H1 (cell line): ENCODE measurements at regions not wholly inside any gene's neighbourhood (a gene's known extent, or its start where the extent isn't known, plus 50 kb on each side); places are given as distances from the start of the nearest gene placed in this dataset.
A peak's percentile ranks its signal among the peaks of the same experiment; 100 is the strongest.

Source experiments
- CTCF ChIA-PET: fragments of 300-600 bp; sonication (Branson Sonifier 250); formaldehyde crosslinking; loops from one replicate; lab custom pipeline; 2021; ENCODE audit not compliant: partially characterized antibody; lab: Charles Lee
- POLR2A ChIA-PET: fragments of 300-600 bp; sonication (Branson Sonifier 250); formaldehyde crosslinking; loops from one replicate; lab custom pipeline; 2021; ENCODE audit warnings: inconsistent platforms; ENCODE audit not compliant: partially characterized antibody; lab: Charles Lee
- DNase-seq, 2 experiments: peaks; one replicate each; pipeline versions ENCODE4 v3.0.0 to v3.0.0-alpha.2; 2010 to 2022; ENCODE audit warnings: low spot score in 2 of 2, low read depth in 1 of 2, mixed read lengths in 1 of 2
- FAIRE-seq: peaks from 2 replicates; lab custom pipeline; 2011; peaks lifted over from hg19 to GRCh38; lab: Jason Lieb, UNC
- H2AFZ ChIP-seq: 2 replicates; pipeline ENCODE4 v1.8.1; 2012; ENCODE audit warnings: low read length, inconsistent platforms
- H2AK5ac ChIP-seq: 2 replicates; pipeline ENCODE4 v1.6.1; 2013; ENCODE audit warnings: low read depth, low read length
- H2BK120ac ChIP-seq: replicated peaks from 2 replicates; pipeline ENCODE3; 2013; ENCODE audit warnings: low read depth, low read length, inconsistent platforms
- H2BK12ac ChIP-seq: 2 replicates; pipeline ENCODE4 v1.6.1; 2013; ENCODE audit warnings: low read depth, low read length
- H2BK15ac ChIP-seq: 2 replicates; pipeline ENCODE4 v1.6.1; 2013; ENCODE audit warnings: low read length
- H2BK20ac ChIP-seq: 2 replicates; pipeline ENCODE4 v1.6.1; 2013; ENCODE audit warnings: low read length
- H2BK5ac ChIP-seq: 2 replicates; pipeline ENCODE4 v1.6.1; 2013; ENCODE audit warnings: low read depth, low read length
- H3K14ac ChIP-seq: 2 replicates; pipeline ENCODE4 v1.6.1; 2013; ENCODE audit warnings: inconsistent platforms; ENCODE audit not compliant: insufficient read length
- H3K18ac ChIP-seq: 2 replicates; pipeline ENCODE4 v1.6.1; 2013; ENCODE audit warnings: low read length; ENCODE audit errors: extremely low read depth
- H3K23ac ChIP-seq: 2 replicates; pipeline ENCODE4 v1.6.1; 2013; ENCODE audit warnings: inconsistent platforms; ENCODE audit not compliant: insufficient read length
- H3K23me2 ChIP-seq: 2 replicates; pipeline ENCODE4 v1.6.1; 2013; ENCODE audit warnings: low read depth, low read length
- H3K27ac ChIP-seq: 2 replicates; pipeline ENCODE4 v1.6.1; 2011; ENCODE audit warnings: low read depth, low read length, inconsistent platforms
- H3K27me3 ChIP-seq, 4 experiments: replicated peaks in 1 of 4; 1 replicate in 1 of 4; 2 replicates in 3 of 4; pipeline versions ENCODE4 v1.6.1 to v1.8.1; 2011 to 2013; ENCODE audit warnings: low read length in 3 of 4, mild to moderate bottlenecking in 3 of 4, inconsistent platforms in 2 of 4, mixed read lengths in 2 of 4, moderate library complexity in 1 of 4; ENCODE audit not compliant: control insufficient read depth in 3 of 4, insufficient read depth in 3 of 4; ENCODE audit errors: extremely low read depth in 1 of 4
- H3K36me3 ChIP-seq, 4 experiments: 2 replicates each; pipeline versions ENCODE4 v1.6.1 to v1.8.1; 2011 to 2013; ENCODE audit warnings: mild to moderate bottlenecking in 4 of 4, low read length in 3 of 4, moderate library complexity in 2 of 4, control low read depth in 1 of 4, inconsistent platforms in 1 of 4; ENCODE audit not compliant: insufficient read depth in 4 of 4, control insufficient read depth in 2 of 4
- H3K4ac ChIP-seq: replicated peaks from 2 replicates; pipeline ENCODE3; 2013; ENCODE audit warnings: low read length, low read depth, mixed read lengths, inconsistent platforms; ENCODE audit not compliant: insufficient read length
- H3K4me1 ChIP-seq, 4 experiments: replicated peaks in 1 of 4; 1 replicate in 1 of 4; 2 replicates in 3 of 4; pipeline versions ENCODE4 v1.6.1 to v1.8.1; 2011 to 2013; ENCODE audit warnings: low read length in 3 of 4, inconsistent platforms in 2 of 4, mixed read lengths in 1 of 4; ENCODE audit not compliant: insufficient read depth in 4 of 4, control insufficient read depth in 3 of 4
- H3K4me2 ChIP-seq, 2 experiments: 2 replicates each; pipeline versions ENCODE4 v1.6.1 to v1.8.1; 2011 to 2013; ENCODE audit warnings: low read depth in 2 of 2, low read length in 2 of 2, control low read depth in 1 of 2, inconsistent platforms in 1 of 2, mild to moderate bottlenecking in 1 of 2; ENCODE audit not compliant: insufficient read depth in 1 of 2
- H3K4me3 ChIP-seq, 4 experiments: fragments of 200-600, 300-600 bp in 1 of 4; sonication (generic), shearing (Covaris generic), sonication (Bioruptor Twin) in 1 of 4; 2 replicates each; pipeline versions ENCODE4 v1.5.1 to v1.8.1; 2011 to 2016; ENCODE audit warnings: low read length in 4 of 4, low read depth in 3 of 4, control low read depth in 2 of 4, inconsistent platforms in 2 of 4, mild to moderate bottlenecking in 2 of 4, mixed read lengths in 1 of 4, moderate library complexity in 1 of 4; ENCODE audit not compliant: insufficient read depth in 2 of 4; ENCODE audit errors: extremely low read depth in 1 of 4
- H3K56ac ChIP-seq: replicated peaks from 2 replicates; pipeline ENCODE3; 2013; ENCODE audit warnings: low read depth, mild to moderate bottlenecking, mixed read lengths, low read length, inconsistent platforms; ENCODE audit not compliant: insufficient read length
- H3K79me1 ChIP-seq: 2 replicates; pipeline ENCODE4 v1.6.1; 2013; ENCODE audit warnings: low read depth, low read length, control low read depth
- H3K79me2 ChIP-seq, 2 experiments: 2 replicates each; pipeline versions ENCODE4 v1.6.1 to v1.8.1; 2012 to 2013; ENCODE audit warnings: low read length in 2 of 2, mild to moderate bottlenecking in 2 of 2, inconsistent platforms in 1 of 2; ENCODE audit not compliant: insufficient read depth in 2 of 2, control insufficient read depth in 1 of 2
- H3K9ac ChIP-seq, 4 experiments: replicated peaks in 1 of 4; 1 replicate in 1 of 4; 2 replicates in 3 of 4; pipeline versions ENCODE4 v1.6.1 to v1.8.1; 2011 to 2013; ENCODE audit warnings: low read depth in 3 of 4, low read length in 3 of 4, control low read depth in 2 of 4, mild to moderate bottlenecking in 2 of 4, moderate library complexity in 2 of 4, inconsistent platforms in 1 of 4; ENCODE audit errors: extremely low read depth in 1 of 4
- H3K9me3 ChIP-seq, 2 experiments: 2 replicates each; pipeline versions ENCODE4 v1.6.1 to v1.8.1; 2012 to 2013; ENCODE audit warnings: mild to moderate bottlenecking in 2 of 2, moderate library complexity in 2 of 2, control low read depth in 1 of 2, inconsistent platforms in 1 of 2, low read depth in 1 of 2, low read length in 1 of 2, mixed read lengths in 1 of 2; ENCODE audit not compliant: insufficient read depth in 2 of 2
- H4K20me1 ChIP-seq, 2 experiments: replicated peaks in 1 of 2; 2 replicates each; pipeline versions ENCODE3 to v1.8.1; 2011 to 2013; ENCODE audit warnings: inconsistent platforms in 2 of 2, low read length in 2 of 2, mild to moderate bottlenecking in 1 of 2; ENCODE audit not compliant: insufficient read depth in 2 of 2, control insufficient read depth in 1 of 2
- H4K5ac ChIP-seq: 2 replicates; pipeline ENCODE4 v1.6.1; 2013; ENCODE audit warnings: low read length, low read depth, mixed read lengths, inconsistent platforms; ENCODE audit not compliant: insufficient read length
- H4K8ac ChIP-seq: 2 replicates; pipeline ENCODE4 v1.8.0; 2013; ENCODE audit warnings: mild to moderate bottlenecking, moderate library complexity, low read length, inconsistent platforms; ENCODE audit not compliant: insufficient read depth; ENCODE audit errors: extremely low read depth
- H4K91ac ChIP-seq: replicated peaks from 2 replicates; pipeline ENCODE3; 2013; ENCODE audit warnings: low read length, mixed read lengths, inconsistent platforms; ENCODE audit not compliant: insufficient read length
- ASH2L ChIP-seq: fragments of 200-600, 300-600 bp; sonication (generic); IDR thresholded peaks from one replicate; pipeline ENCODE4 v1.7.1; 2017; ENCODE audit warnings: low read length
- BACH1 ChIP-seq: IDR thresholded peaks from 2 replicates; pipeline ENCODE4 v1.6.1; 2012; ENCODE audit warnings: low read length, improper control_type of control experiment
- BRCA1 ChIP-seq: IDR thresholded peaks from 2 replicates; pipeline ENCODE4 v1.6.1; 2012; ENCODE audit warnings: low read depth, low read length, improper control_type of control experiment
- CEBPB ChIP-seq: IDR thresholded peaks from 2 replicates; pipeline ENCODE4 v1.6.1; 2012; ENCODE audit warnings: low read depth, low read length
- FOSL1 ChIP-seq: IDR thresholded peaks from 2 replicates; pipeline ENCODE4 v1.6.1; 2011; ENCODE audit warnings: mild to moderate bottlenecking, low read depth, low read length, moderate library complexity; ENCODE audit not compliant: insufficient read depth
- JUND ChIP-seq: IDR thresholded peaks from 2 replicates; pipeline ENCODE4 v1.6.1; 2011; ENCODE audit warnings: mild to moderate bottlenecking, improper control_type of control experiment, low read length
- MAFK ChIP-seq: IDR thresholded peaks from 2 replicates; pipeline ENCODE4 v1.6.1; 2012; ENCODE audit warnings: low read depth, mild to moderate bottlenecking, improper control_type of control experiment, low read length
- RFX5 ChIP-seq: IDR thresholded peaks from 2 replicates; pipeline ENCODE4 v1.6.1; 2011; ENCODE audit warnings: low read depth, low read length, improper control_type of control experiment, borderline replicate concordance
- RNF2 ChIP-seq: fragments of 200-900, 300-1000 bp; sonication (generic); IDR thresholded peaks from 2 replicates; pipeline ENCODE4 v1.7.1; 2016; ENCODE audit warnings: borderline replicate concordance, low read depth, mild to moderate bottlenecking, antibody characterized with exemption, low read length; ENCODE audit not compliant: poor library complexity, severe bottlenecking; ENCODE audit errors: missing control alignments
- SP1 ChIP-seq: IDR thresholded peaks from 2 replicates; pipeline ENCODE4 v1.6.1; 2011; ENCODE audit warnings: low read depth, low read length
- ZNF274 ChIP-seq: IDR thresholded peaks from 2 replicates; pipeline ENCODE4 v1.7.0; 2012; ENCODE audit warnings: low read length, borderline replicate concordance; ENCODE audit errors: extremely low read depth
- WGBS, 2 experiments: shearing (Covaris generic) in 1 of 2; methylation state at CpG; one replicate each; pipeline versions ENCODE4 v1.1.6 to v1.1.7; 2013 to 2015; ENCODE audit warnings: low lambda C conversion rate in 2 of 2, mixed read lengths in 2 of 2, inconsistent platforms in 1 of 2, low coverage in 1 of 2, missing lambda C conversion rate in 1 of 2; ENCODE audit not compliant: insufficient replicate concordance in 2 of 2, insufficient coverage in 1 of 2, insufficient read length in 1 of 2; ENCODE audit errors: extremely low coverage in 1 of 2, missing lambda C conversion rate in 1 of 2; 5-methylcytosine and 5-hydroxymethylcytosine counted together
- TF ChIP-seq, protein P1 (sequence below): IDR thresholded peaks from 2 replicates; pipeline ENCODE4 v1.6.1; 2011; ENCODE audit warnings: low read length, improper control_type of control experiment

DNA sequence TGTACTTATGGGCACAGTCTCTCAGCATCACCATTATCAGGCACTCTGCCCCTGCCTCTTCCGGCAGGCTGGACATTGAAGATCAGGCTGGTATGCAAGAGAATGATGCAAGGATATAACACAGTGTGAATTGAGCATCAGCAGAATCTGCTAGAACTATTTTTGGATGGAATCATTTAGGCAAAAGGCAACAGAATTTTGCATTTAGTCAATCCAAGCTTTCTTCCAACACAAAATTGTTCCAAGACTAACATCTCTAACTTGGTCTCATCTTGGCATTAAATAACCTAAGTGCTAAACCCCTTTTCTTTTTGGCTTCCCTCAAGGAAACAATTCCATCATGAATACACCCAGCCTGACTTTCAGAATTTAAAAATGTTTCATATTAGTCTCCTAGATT lies 339.9 kb downstream of the PRELID2 start:
- TF ChIP-seq SP1 (no peak), CEBPB (no peak), BACH1 (no peak), RFX5 (no peak), ASH2L (no peak), MAFK (no peak), FOSL1 (no peak), JUND (no peak), ZNF274 (no peak), RNF2 (no peak), BRCA1 (no peak)
- TF ChIP-seq, protein P1, sequence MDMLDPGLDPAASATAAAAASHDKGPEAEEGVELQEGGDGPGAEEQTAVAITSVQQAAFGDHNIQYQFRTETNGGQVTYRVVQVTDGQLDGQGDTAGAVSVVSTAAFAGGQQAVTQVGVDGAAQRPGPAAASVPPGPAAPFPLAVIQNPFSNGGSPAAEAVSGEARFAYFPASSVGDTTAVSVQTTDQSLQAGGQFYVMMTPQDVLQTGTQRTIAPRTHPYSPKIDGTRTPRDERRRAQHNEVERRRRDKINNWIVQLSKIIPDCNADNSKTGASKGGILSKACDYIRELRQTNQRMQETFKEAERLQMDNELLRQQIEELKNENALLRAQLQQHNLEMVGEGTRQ, result no peak
- DNase-seq, result no peak
- Histone ChIP-seq H3K23me2 (no peaks in the 10 kb centered on the region), H3K79me1 (no peaks in the 10 kb centered on the region), H2AFZ (no peak overlapping the region), H3K4me3 (no peak overlapping the region), H2BK5ac (no peak overlapping the region), H2AK5ac (no peak overlapping the region), H3K27me3 (no peaks in the 10 kb centered on the region), H3K56ac (no peak overlapping the region), H4K20me1 (no peaks in the 10 kb centered on the region), H2BK15ac (no peak overlapping the region), H3K9ac (no peak overlapping the region), H4K5ac (no peak overlapping the region), H3K23ac (no peak overlapping the region), H4K8ac (no peak overlapping the region), H3K79me2 (no peaks in the 10 kb centered on the region), H3K4me2 (no peak overlapping the region), H2BK12ac (no peak overlapping the region), H2BK120ac (no peak overlapping the region), H3K9me3 (no peaks in the 10 kb centered on the region), H4K91ac (no peak overlapping the region), H3K4me1 (no peaks in the 10 kb centered on the region), H3K18ac (no peak overlapping the region), H3K27ac (no peak overlapping the region), H2BK20ac (no peak overlapping the region), H3K36me3 (no peaks in the 10 kb centered on the region), H3K4ac (no peak overlapping the region), H3K14ac (peak overlapping the region; percentile 66)
- ChIA-PET CTCF (interaction anchor here (1.0 to 1.4 kb wide), 2 partner anchors 148 to 324 kb away, joined by 3 to 4 read pairs; no protein-coding TSS in a partner anchor), POLR2A (no interaction called here)
- WGBS, 2 experiments, result 88% methylated on average over 1 of the region's 1 CpG; no CpG with 5 or more reads in 1 of the 2 experiments
- no peak for FAIRE-seq
